Lung (tissue), 11 donors: ENCODE measurements at regions not wholly inside any gene's neighbourhood (a gene's known extent, or its start where the extent isn't known, plus 50 kb on each side); places are given as distances from the start of the nearest gene placed in this dataset.

ENCODE experiments used
- ATAC-seq: fragments of 200-7000 bp; cut with Tn5 transposase; one replicate; pipeline ENCODE4 v1.9.1; 2020; ENCODE audit warnings: moderate number of reproducible peaks; ENCODE audit not compliant: insufficient read depth, low FRiP score
- DNase-seq, 3 donors: peaks; one replicate each; pipeline ENCODE4 v3.0.0-alpha.2; 2013 to 2017
- H3K27ac ChIP-seq, 2 donors: one replicate each; pipeline ENCODE4 v1.5.1; 2013; ENCODE audit warnings: mild to moderate bottlenecking in 2 of 2, moderate library complexity in 2 of 2, control low read depth in 1 of 2, inconsistent platforms in 1 of 2, low read depth in 1 of 2, low read length in 1 of 2
- H3K27me3 ChIP-seq, 3 donors: one replicate each; pipeline ENCODE4 v1.5.1; 2013; ENCODE audit warnings: low read length in 2 of 3; ENCODE audit not compliant: control insufficient read depth in 3 of 3, insufficient read depth in 3 of 3
- H3K36me3 ChIP-seq, 4 donors: one replicate each; pipeline ENCODE4 v1.5.1; 2013; ENCODE audit warnings: low read length in 4 of 4, mild to moderate bottlenecking in 1 of 4, moderate library complexity in 1 of 4; ENCODE audit not compliant: control insufficient read depth in 4 of 4, insufficient read depth in 4 of 4
- H3K4me1 ChIP-seq, 5 donors: one replicate each; pipeline ENCODE4 v1.5.1; 2013; ENCODE audit warnings: low read length in 5 of 5, mild to moderate bottlenecking in 2 of 5, moderate library complexity in 1 of 5; ENCODE audit not compliant: control insufficient read depth in 5 of 5, insufficient read depth in 5 of 5
- H3K4me3 ChIP-seq: one replicate; pipeline ENCODE4 v1.5.1; 2013; ENCODE audit warnings: mild to moderate bottlenecking, control low read depth, moderate library complexity
- H3K9ac ChIP-seq, 2 donors: one replicate each; pipeline ENCODE4 v1.5.1; 2013; ENCODE audit warnings: low read length in 2 of 2, control low read depth in 1 of 2; ENCODE audit not compliant: insufficient read depth in 1 of 2
- H3K9me3 ChIP-seq, 4 donors: one replicate each; pipeline ENCODE4 v1.5.1; 2013; ENCODE audit warnings: low read length in 3 of 4, mild to moderate bottlenecking in 1 of 4, moderate library complexity in 1 of 4; ENCODE audit not compliant: control insufficient read depth in 4 of 4, insufficient read depth in 3 of 4
- CTCF ChIP-seq: IDR thresholded peaks from 2 replicates; pipeline ENCODE4 v1.5.1; 2012; ENCODE audit warnings: mild to moderate bottlenecking; ENCODE audit errors: control extremely low read depth, extremely low read depth
- WGBS, 2 donors: extraction: QIAGEN DNeasy Blood & Tissue Kit; methylation state at CpG; one replicate each; pipeline ENCODE4 v1.1.7; 2013; 5-methylcytosine and 5-hydroxymethylcytosine counted together
- donor health status: control.
- donor health status: control.
- donor health status: Bipolar disorder and iron deficiency.
- donor health status: healthy.
- donor health status: DM: yes; HTN: yes; CAD: no.

- Histone ChIP-seq H3K4me1 (no peaks in the 10 kb centered on the region), H3K9ac (no peak overlapping the region), H3K27ac (no peak overlapping the region), H3K4me3 (no peak overlapping the region), H3K9me3 (no peaks in the 10 kb centered on the region), H3K27me3 (no peaks in the 10 kb centered on the region), H3K36me3 (no peaks in the 10 kb centered on the region)
- no peak for TF ChIP-seq CTCF
- DNase-seq (peak in 1 of 3 donors; percentile 4), ATAC-seq (no peak)
- 28 to 61% methylated on average over 1 of the region's 1 CpG for WGBS, 2 donors
Observed at GRCh38 chr13:69545551-69545950, 562.1 kb upstream of the ATXN8OS start.

DNA sequence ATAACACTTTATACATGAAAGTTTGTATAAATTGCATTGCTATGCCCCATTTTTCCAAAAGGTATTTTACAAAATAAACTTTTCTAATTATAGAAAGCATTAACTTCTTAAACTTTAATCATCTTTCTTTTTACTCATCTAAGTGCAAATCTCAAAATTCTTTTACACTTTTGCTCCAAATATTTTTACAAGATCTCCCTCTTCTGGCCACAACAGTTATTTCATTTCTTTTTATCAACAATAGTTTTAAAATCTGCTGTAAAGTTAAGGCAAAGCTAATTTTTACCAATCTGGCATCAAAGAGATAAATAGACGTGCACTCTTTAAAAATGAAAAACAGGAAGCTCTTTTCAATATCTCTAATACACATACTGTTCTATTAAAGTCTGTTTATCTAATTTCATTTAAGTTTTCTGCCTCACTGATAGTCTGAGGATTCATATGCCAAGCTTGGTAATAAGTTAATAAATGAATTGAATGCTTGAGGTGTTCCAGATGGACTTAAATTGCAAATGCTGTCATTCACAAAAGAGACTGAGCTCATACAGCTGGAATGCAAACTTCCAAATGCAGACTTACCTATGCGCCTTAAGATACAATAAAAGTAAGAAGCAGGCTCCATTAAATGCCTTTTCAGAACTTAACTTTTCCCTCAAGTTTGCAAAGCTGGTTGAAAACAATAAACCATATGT is 583.0 kb upstream of the ATXN8OS start:
- H3K27me3 ChIP-seq = peaks cover 0 to 2% (median 0%) of the 10 kb centered on the region in 3 donors
- no peak for ATAC-seq
- no peak for TF ChIP-seq CTCF
- H3K4me1 ChIP-seq = no peaks in the 10 kb centered on the region
- 44 to 61% methylated on average over 2 of the region's 2 CpGs for WGBS, 2 donors
- no peak overlapping the region for H3K27ac ChIP-seq
- H3K9ac ChIP-seq = no peak overlapping the region
- no peak overlapping the region for H3K4me3 ChIP-seq
- peak in 2 of 3 donors; percentile 30 for DNase-seq
- no peaks in the 10 kb centered on the region for H3K36me3 ChIP-seq
- H3K9me3 ChIP-seq = no peaks in the 10 kb centered on the region

DNA sequence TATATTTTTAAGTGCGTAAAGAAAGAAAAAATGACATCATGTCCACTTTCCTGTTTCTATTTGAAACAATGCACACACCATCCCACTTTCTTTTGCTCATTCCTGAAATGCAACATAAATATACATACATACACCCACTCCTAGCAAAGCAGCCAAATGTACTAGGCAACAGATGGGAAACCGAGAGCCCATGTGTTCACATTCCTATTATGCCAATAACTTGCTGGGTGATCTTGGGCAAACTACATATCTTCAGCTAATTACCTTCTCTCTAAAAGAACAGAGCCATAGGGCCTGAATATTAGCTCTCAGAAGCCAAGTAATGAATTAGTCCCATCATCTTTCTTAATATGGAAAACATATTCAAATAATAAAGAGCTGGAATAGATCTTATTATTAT is 610.6 kb upstream of the ATXN8OS start:
- ATAC-seq (no peak), DNase-seq (no peak)
- WGBS, 2 donors = 89 to 92% methylated on average over 2 of the region's 2 CpGs
- H3K9me3 ChIP-seq = peaks cover 0 to under 1% (median 0%) of the 10 kb centered on the region in 4 donors
- H3K36me3 ChIP-seq = no peaks in the 10 kb centered on the region
- H3K27me3 ChIP-seq = no peaks in the 10 kb centered on the region
- no peak overlapping the region for H3K27ac ChIP-seq
- no peak overlapping the region for H3K4me3 ChIP-seq
- no peaks in the 10 kb centered on the region for H3K4me1 ChIP-seq
- no peak for TF ChIP-seq CTCF
- H3K9ac ChIP-seq = no peak overlapping the region

GRCh38 chr13:69495096-69495495 is 612.5 kb upstream of the ATXN8OS start:
- DNase-seq (no peak), ATAC-seq (no peak)
- Histone ChIP-seq H3K36me3 (no peaks in the 10 kb centered on the region), H3K27ac (no peak overlapping the region), H3K9ac (no peak overlapping the region), H3K4me1 (no peaks in the 10 kb centered on the region), H3K9me3 (peaks cover 0 to 2% (median 0%) of the 10 kb centered on the region in 4 donors), H3K4me3 (no peak overlapping the region), H3K27me3 (no peaks in the 10 kb centered on the region)
- TF ChIP-seq CTCF = no peak
- 68 to 83% methylated on average over 2 of the region's 2 CpGs for WGBS, 2 donors
